Stimulated activated CD4-positive, alpha-beta T cell treated with anti-CD3 and anti-CD28 coated beads, Interleukin-4, amount 100 ng/mL, for 1 hour (primary cell): ENCODE measurements at regions not wholly inside any gene's neighbourhood (a gene's known extent, or its start where the extent isn't known, plus 50 kb on each side); places are given as distances from the start of the nearest gene placed in this dataset.

Source experiments
- DNase-seq: peaks from one replicate; pipeline ENCODE4 v3.0.0-alpha.2; 2020

GRCh38 chr5:168165221-168165914 lies 126.1 kb upstream of the WWC1 start:
- DNase-seq = no peak

DNA sequence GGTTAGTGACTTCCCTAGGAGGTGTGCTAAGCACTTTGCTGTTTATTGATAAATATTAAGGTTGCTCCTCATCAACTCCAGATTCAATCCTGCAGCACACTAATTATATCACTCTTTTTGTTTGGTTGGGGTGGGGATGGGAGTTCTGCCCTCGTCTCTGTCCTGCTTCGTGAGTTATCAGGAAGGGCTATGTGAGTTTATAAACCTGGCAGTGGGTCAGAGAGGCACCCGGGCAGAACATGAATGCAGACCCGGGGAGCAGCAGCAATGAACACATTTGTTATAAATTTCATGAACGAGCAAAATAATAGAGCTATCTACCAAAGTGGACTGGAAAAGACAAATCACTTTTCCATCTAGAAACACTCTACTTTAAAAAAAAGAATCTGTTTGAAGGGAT lies 125.5 kb upstream of the WWC1 start:
- DNase-seq = no peak

- no peak for DNase-seq
Observed at GRCh38 chr5:168167338-168167737, 124.1 kb upstream of the WWC1 start.

- no peak for DNase-seq
Observed at GRCh38 chr5:168168978-168169698, 122.3 kb upstream of the WWC1 start.

- DNase-seq = no peak
Observed at GRCh38 chr5:168169791-168170190, 121.7 kb upstream of the WWC1 start.

DNA sequence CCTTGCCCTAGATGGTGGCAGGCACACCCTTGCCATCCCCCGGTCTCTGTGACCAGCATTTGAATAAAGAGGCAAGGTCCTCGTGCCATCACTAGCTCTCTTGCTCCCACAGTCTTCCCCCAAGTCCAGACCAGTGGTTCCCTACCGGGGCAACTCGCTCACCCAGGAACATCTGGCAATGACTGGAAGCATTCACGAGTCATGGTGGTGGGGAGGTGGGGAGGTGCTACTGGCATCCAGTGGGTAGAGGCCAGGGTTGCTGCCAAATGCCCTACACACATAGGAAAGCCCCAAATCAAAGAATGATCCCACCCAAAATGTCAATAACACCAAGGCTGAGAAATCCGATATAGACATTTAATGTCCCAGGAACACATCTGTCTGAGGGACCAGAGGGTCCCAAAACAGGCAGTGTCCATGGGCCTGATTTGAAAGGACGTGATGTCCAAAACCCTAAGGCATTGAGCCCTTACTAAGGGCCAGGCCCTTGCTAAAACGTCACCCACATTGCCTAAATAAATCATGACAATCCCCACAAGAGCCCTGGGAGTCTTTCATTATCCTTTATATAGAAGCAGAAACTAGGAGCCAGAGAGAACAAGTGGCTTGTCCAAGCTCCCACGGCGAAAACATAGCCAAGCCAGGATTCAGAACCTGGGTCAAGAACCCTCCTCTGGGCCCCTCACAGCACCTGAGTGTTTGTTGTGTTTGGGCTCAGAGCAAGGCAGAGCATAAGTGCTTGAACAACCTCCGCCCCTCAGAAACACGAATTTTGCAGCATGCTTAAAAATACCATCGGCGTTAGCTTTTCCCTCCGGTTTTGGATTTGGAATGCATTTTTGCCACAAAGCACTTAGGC lies 119.3 kb upstream of the WWC1 start:
- no peak for DNase-seq

- DNase-seq = no peak
Observed at GRCh38 chr5:168172760-168173223, 118.7 kb upstream of the WWC1 start.

GRCh38 chr5:168174376-168174775 lies 117.1 kb upstream of the WWC1 start:
- DNase-seq = no peak

- no peak for DNase-seq
Observed at GRCh38 chr5:168176251-168176650, 115.2 kb upstream of the WWC1 start.

GRCh38 chr5:168176941-168177340 lies 114.5 kb upstream of the WWC1 start:
- DNase-seq = no peak

GRCh38 chr5:168177831-168178450 lies 113.5 kb upstream of the WWC1 start:
- DNase-seq = no peak

GRCh38 chr5:168179192-168179593 lies 112.3 kb upstream of the WWC1 start:
- no peak for DNase-seq

DNA sequence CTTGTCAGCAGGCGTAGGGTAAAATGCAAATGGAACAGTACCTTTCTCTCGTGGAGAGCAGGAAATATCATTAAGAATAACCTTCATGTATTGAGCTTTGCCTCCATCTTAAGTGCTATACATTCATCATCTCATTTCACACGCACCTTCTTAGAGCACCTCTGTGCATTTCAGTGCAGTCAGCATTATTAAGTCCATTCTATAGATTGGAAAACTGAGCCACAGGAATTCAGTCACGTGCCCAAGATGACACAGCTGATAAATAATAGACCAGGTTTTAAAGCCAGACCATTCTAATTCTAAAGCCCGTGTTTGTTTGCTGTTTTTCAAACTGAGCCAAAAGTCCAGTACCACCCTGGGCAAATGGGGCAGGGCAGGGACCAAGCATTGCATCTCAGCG lies 109.2 kb upstream of the WWC1 start:
- no peak for DNase-seq

- DNase-seq = no peak
Observed at GRCh38 chr5:168184103-168184502, 107.3 kb upstream of the WWC1 start.

DNA sequence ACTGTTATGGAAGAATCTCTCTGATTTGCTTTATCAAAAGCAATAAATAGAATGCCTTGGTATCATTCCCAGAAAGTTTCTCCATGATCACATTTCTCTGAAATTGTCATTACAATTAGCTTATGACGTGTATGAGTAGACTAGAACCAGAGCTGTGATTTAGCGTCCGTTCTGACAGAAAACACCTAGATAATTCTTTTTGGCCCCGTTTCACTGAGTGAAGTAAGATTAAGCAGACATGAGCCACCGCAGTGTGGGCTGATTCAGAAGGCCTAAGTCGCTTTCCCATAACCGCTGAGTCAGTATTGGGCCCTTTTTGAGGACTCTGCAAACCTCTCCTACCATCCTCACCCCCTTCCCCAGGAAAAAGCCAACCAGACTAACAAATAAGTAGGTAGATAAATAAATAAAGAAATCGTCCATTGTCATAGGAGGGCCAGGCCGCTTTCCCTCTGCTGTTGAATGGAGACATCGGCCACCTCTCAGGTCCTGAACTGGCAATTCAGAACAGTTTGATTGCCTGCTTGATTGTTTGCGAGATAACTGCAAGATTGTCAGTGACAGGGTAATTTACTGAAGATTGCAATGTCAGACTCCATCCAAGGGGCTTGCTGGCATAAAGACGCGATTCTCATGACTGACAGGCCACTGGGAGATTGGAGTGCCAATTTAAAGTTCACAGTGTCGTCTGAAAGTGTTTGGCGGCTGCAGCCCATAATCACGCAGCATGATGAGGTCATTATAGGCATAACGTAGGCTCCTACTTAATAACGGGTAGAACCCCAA lies 105.0 kb upstream of the WWC1 start:
- DNase-seq = no peak

DNA sequence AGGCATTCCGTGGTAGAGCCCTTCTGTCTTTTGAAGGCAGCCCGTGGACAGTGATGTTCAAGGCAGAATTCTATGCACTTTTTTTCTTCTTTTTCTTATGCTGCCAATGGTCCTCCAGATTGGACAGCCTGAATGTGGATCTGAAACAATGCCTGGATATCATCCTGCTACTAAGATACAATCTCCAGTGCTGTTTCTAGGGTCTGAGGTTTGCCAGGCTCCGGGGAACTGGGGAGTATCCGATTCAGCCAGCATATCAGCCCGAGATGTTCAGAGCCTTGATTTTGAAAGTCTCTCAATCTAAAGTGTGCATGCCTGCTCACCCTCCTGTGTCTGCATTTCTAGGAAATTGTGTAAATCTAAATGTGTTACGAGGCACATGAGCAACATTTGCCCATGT lies 103.8 kb upstream of the WWC1 start:
- DNase-seq = no peak

GRCh38 chr5:168188182-168188581 lies 103.3 kb upstream of the WWC1 start:
- no peak for DNase-seq

DNA sequence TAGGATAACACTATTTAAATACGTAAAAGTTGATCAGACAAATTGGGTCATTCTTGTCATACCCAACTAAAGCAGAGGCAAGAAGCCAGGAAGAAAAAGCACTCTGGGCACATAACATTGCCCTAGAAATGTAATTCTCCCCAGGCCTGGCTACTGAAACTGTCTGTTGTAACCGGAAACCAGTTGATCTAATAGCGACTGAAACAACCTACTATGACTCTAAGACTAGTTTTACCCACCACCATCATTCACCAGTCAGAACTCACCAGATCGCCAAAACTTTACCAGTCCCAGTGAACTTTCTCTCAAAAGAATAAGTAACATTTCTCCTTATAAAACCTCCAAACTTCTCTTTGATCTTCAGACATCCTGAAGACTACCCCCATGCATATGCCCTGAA lies 99.3 kb upstream of the WWC1 start:
- DNase-seq = no peak

DNA sequence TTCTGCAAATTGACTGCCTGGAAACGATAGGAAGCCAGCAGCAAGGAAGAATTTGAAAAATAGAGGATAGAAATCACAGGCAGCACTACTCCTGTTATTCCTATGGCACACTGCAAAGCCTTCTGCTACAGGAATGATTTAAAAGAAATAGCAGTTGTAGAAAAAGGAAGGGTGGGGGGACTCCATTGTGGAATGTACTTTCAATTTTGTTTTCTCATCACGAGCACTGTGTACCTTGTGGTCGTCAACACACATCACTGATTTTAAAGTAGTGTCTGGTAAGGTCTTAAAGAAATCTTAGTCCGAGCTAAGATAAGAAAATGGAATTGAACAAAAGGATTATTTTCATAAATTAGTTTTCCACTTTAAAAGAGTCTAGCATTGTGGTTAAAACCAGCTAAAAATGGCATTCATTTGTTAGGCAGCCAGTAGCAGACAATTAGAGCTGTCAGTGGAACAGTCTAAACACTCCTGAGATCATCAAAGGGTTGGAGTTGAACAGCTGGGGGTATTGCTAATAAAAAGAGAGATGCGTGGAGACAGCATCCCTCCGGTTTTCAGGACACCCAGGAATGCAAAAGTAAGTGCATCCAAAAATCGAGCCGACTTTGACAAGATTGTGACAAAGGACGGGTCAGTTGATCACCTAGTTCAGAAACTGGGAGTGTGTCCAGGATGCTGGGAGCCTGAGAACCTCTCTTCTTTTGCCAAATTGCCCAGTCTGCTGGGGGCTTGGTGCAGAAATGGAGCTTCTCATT lies 97.8 kb upstream of the WWC1 start:
- no peak for DNase-seq

DNA sequence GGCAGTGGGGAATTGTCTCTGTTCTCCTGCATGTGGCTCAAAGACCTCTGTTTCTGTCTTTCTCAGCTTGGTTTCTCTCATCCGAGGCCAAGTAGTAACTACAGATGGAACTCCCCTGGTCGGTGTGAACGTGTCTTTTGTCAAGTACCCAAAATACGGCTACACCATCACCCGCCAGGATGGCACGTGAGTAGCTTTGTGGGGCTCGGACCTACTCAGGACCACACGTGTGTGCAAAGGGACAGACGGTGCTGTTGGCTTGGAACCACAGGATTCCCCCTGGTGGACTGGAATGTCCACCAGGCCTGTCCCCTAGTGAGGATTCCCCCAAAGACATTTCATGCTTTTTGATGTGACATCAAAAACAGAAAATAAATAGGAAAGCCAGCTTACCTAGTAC lies 96.3 kb upstream of the WWC1 start:
- DNase-seq = no peak

- DNase-seq = no peak
Observed at GRCh38 chr5:168198359-168198758, 93.1 kb upstream of the WWC1 start.

DNA sequence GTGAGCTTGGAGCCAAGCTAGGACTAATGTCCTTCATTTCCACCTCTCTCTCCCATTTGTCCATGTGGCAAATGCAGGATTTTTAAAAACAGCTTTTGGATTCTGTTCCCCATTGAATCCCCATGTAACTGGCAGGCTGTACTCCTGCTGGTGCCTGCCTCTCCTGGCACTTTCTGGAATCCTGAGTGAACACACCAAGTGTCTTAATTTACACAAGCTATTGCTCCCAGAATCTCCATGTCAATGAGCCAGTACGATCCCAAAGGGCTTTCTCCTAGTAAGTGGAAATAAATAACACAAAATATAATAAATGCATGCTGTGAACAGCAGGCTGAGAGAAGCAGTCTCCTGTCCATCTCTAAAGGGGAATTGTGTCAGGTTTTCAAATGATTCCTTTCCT lies 88.4 kb upstream of the WWC1 start:
- no peak for DNase-seq
